Cardiac fibroblast (primary cell): ENCODE measurements at regions not wholly inside any gene's neighbourhood (a gene's known extent, or its start where the extent isn't known, plus 50 kb on each side); places are given as distances from the start of the nearest gene placed in this dataset.

Experiments
- DNase-seq, 2 donors: peaks; one replicate each; pipeline versions ENCODE4 v3.0.0 to v3.0.0-alpha.2; 2010; ENCODE audit warnings: low read depth in 2 of 2
- H3K4me3 ChIP-seq, 2 donors: replicated peaks in 1 of 2; 1 replicate in 1 of 2; 2 replicates in 1 of 2; pipeline ENCODE4 v1.5.1; 2011; ENCODE audit warnings: low read depth in 2 of 2, low read length in 2 of 2, mild to moderate bottlenecking in 2 of 2, moderate library complexity in 1 of 2
- CTCF ChIP-seq: IDR thresholded peaks from one replicate; pipeline ENCODE4 v1.5.1; 2011; ENCODE audit warnings: low read depth, mild to moderate bottlenecking, low read length, inconsistent platforms

GRCh38 chr14:56482310-56482911 is 97.2 kb upstream of the TMEM260 start:
- peak; percentile 20 for TF ChIP-seq CTCF

DNA sequence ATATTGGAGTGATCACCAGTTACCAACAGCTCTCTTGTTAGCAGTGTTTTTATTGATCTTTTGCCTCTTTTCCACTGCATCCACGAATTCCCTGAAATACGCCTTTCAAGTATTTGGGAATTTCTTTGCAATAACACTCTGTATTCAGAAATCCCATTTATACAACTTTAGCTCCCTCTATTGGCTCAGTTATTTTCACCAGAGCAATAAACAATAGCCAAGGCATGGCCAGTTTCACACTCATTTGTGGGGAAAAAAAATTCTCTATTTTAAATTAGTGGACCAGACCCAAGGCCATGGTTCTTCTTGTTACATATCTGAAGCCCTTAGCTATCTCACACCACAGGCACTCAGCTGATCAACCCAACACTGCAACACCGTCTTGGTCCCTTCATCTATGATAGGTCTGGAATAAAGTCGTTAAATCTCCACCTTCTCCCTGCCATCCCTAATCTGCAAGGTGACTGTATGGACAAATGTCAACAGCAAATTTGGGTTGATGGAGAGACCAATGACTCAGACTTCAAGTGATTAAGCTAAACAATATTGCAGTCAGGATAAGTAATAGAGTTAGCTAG is 92.4 kb upstream of the TMEM260 start:
- peak; percentile 42 for TF ChIP-seq CTCF
- no peak overlapping the region for H3K4me3 ChIP-seq
- peak; percentile 54 to 59 for DNase-seq

More at GRCh38 chr14:56482310-56482911, 97.2 kb upstream of the TMEM260 start:
- DNase-seq, result peak; percentile 41 to 45
- no peak overlapping the region for H3K4me3 ChIP-seq

DNA sequence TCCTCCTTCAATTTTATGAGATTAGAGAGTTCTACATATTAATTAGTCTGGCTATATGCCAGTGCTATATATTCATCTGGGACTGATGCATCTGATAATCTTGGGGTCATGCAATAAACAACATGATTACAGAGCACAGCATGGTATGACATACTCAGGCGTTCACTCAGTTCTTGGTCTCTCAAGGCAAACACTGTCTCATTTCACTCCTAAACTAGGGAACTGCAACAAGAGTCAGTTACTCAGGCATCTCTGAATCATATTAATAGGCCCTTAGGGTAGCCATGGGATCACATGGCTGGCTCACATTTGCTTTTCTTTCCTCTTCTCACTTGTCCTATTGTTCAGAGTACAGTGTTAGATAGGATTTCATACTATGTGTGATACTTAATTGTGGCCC is 91.8 kb upstream of the TMEM260 start:
- H3K4me3 ChIP-seq, result no peak overlapping the region
- TF ChIP-seq CTCF, result no peak
- peak; percentile 13 to 88 for DNase-seq

DNA sequence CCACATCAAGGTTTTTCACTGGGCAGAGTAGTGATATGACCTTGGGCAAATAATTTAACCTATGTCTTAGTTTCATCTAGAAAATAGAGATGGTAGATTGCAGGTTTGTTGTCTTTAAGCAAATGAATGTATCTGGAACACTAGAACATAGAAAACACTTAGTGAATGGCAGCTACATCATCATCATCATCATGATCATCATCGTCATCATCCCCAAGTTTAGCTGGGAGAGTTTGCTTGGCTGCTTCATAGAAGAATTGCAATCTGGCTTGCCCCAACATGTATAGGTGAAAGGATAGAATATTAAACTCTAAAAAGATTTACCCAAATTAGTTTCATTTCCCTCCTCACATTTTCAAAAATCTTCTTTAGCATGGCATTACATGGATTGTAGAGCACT is 91.3 kb upstream of the TMEM260 start:
- no peak for TF ChIP-seq CTCF
- H3K4me3 ChIP-seq, result no peak overlapping the region
- DNase-seq, result no peak

GRCh38 chr14:56490379-56490778 is 89.2 kb upstream of the TMEM260 start:
- peak; percentile 43 for TF ChIP-seq CTCF
- no peak overlapping the region for H3K4me3 ChIP-seq
- DNase-seq, result peak; percentile 59 to 63

GRCh38 chr14:56491299-56492285 is 88.0 kb upstream of the TMEM260 start:
- DNase-seq, result peak; percentile 58 to 65
- peak; percentile 77 for TF ChIP-seq CTCF
- no peak overlapping the region for H3K4me3 ChIP-seq
